GM20000 (cell line): ENCODE measurements at regions not wholly inside any gene's neighbourhood (a gene's known extent, or its start where the extent isn't known, plus 50 kb on each side); places are given as distances from the start of the nearest gene placed in this dataset.

ENCODE experiments used
- DNase-seq: peaks from one replicate; pipeline ENCODE4 v3.0.0; 2012; ENCODE audit warnings: low spot score
- CTCF ChIP-seq: IDR thresholded peaks from 2 replicates; pipeline ENCODE4 v1.5.1; 2012; ENCODE audit warnings: mild to moderate bottlenecking, control low read depth; ENCODE audit errors: extremely low read depth, missing control alignments

DNA sequence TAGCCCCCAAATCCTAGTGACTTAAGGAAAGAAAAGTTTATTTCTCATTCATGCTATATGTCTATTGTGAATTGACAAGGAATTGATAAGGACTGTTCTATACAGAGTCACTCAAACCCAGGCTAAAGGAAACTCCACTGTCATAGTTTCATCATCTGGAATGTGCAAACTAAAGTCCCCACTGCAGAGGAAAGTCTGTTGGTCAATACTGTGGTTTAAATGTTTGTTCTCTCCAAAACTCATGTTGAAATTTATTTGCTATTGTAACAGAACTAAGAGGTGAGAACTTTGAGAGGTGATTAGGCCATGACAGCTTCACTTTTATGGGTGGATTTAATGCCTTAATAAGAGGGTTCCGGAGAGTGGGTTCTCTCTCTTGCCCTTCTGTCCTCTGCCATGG lies 149.6 kb downstream of the COX18 start:
- DNase-seq, result no peak
- TF ChIP-seq CTCF, result no peak

DNA sequence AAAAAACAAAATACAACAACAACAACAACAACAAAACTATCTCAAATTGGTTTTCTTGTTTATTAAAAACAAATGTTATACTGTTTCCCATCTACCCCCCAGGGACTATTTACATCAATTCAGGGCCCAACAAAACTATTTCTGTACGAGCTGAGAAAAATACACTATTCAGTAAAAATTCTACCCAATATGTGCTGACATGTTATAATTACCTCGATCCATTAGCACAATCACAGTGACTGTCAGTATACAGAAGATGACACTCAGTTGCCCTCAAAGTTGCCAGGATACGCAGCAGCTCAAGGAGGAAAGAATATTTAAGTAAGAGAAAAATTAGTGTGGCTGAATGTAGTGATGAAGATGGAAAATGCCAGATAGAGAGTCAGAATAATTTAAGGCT lies 150.1 kb downstream of the COX18 start:
- DNase-seq, result no peak
- no peak for TF ChIP-seq CTCF

GRCh38 chr4:72918362-72918761 lies 151.2 kb downstream of the COX18 start:
- DNase-seq, result no peak
- no peak for TF ChIP-seq CTCF

DNA sequence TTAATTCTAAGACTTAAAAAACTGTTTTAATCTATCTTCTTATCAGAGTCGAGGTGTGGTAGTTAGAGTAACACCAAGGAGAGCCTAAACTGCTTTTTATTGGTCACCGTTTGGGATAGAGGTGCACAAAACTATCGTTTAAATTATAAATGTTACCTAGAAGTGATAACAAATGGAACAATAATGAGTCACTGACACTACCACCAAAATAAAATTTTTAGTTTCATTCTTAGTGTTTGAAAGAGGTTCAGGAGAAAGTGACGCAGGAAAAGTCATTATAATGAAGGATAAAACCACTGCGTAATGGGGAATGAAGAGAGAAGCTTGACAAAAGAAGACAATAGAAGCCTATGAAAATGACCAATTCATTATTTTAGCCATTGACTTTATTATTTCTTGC lies 158.2 kb downstream of the COX18 start:
- DNase-seq, result no peak
- TF ChIP-seq CTCF, result no peak

GRCh38 chr4:72909461-72909860 lies 160.1 kb downstream of the COX18 start:
- TF ChIP-seq CTCF, result no peak
- DNase-seq, result no peak

DNA sequence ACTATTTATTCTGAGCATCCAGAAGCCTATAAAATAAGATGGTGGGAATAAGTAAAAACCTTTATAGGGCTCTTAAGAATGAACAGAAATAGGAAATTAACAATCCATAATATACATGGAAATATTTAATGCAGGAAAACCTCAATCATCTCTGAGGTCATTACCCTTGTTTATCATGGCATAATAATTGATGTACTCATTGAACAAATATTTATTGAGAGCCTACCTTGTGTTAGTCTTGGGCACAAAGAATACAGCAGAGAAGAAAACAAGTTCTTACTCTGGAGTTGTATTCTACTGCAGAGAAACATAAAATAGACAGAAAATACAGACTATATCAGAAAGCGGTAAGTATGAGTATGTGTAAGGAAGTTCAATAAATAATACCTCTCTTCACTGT lies 167.2 kb downstream of the COX18 start:
- no peak for DNase-seq
- TF ChIP-seq CTCF, result no peak

GRCh38 chr4:72901553-72901952 lies 168.0 kb downstream of the COX18 start:
- no peak for TF ChIP-seq CTCF
- DNase-seq, result no peak

GRCh38 chr4:72900952-72901351 lies 168.6 kb downstream of the COX18 start:
- no peak for TF ChIP-seq CTCF
- no peak for DNase-seq
